ENCODE measurements at regions not wholly inside any gene's neighbourhood (a gene's known extent, or its start where the extent isn't known, plus 50 kb on each side); places are given as distances from the start of the nearest gene placed in this dataset.
"Not testable (repeated sequence)": the region's sequence is repeated elsewhere in the genome, so short reads cannot be mapped to it uniquely, and the experiment has no call there.

- DNase-seq = no peak
These were observed 181.9 kb downstream of the HDGFL1 start for GRCh38 chr6:22751223-22751622.

DNA sequence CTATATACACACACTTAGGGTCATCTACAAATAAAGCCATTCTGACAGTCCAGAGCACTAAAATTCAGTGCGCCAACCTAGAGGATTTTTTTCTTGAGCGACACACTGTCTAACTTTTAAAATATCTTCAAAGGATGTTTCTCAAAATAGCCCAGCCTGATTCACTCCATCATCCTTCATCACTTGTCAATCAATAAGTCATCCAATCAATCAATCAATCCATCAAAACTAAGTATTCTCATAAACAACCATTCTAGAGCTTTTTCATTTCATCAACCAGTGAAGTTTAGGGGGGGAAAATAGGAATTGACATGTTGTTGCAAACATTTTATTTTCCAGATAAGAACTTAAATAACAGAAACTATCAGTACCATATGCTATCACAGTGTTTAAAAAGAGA is 183.2 kb downstream of the HDGFL1 start:
- no peak for DNase-seq

GRCh38 chr6:22754061-22754460 is 184.7 kb downstream of the HDGFL1 start:
- DNase-seq = no peak

DNA sequence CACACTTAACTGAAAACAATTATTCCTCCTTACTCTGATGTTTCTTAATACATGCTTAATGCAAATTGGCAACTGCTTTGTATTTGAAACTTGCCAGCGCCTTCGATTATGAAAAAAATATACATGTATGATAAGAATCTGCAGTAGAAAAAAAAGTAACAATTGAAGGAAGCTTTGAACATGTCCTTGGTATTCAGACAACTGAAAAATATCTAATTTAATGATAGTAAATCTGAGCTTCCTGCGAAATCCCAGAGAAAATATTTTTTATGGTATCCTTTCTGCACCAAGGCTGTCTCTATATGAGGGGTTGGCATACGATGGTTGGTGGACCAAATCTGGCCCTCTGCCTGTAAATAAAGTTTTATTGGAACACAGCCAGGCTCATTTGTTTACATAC is 186.2 kb downstream of the HDGFL1 start:
- DNase-seq = no peak

DNA sequence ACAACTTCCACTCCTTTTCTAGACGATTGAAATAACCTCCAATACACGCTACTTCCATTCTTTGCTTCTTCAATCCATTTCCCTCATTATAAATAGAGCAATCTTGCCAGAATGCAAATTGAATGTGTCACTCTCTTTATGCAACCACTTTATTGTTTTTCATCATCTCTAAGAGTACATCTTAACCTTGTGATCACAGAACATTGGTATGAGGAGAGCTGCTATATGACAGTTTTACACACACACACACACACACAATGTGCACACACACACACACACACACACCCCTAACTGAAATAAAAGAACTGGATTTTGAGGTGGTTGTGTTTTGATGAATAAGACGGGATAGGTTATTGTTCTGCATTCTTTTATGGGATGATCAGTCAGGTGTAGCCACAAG is 187.0 kb downstream of the HDGFL1 start:
- DNase-seq = no peak

GRCh38 chr6:22764496-22764895 is 195.1 kb downstream of the HDGFL1 start:
- no peak for DNase-seq

DNA sequence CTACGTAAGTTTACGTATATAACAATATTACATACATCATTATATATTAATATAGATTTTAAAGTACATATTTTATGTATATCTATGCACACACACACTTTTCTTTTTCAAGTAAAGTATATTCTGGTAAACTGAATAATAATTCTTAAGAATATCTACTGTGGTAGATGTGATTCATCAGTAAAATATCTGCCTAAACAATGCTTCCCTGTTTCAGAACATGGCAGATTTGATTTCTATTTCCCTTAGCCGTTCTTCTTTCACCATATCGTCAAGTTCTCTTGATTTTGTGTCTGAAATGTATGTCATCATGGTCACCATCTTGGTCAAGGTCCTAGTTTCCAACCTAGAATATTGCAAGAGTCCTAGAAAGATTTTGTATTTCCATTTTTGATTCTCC is 195.6 kb downstream of the HDGFL1 start:
- no peak for DNase-seq

DNA sequence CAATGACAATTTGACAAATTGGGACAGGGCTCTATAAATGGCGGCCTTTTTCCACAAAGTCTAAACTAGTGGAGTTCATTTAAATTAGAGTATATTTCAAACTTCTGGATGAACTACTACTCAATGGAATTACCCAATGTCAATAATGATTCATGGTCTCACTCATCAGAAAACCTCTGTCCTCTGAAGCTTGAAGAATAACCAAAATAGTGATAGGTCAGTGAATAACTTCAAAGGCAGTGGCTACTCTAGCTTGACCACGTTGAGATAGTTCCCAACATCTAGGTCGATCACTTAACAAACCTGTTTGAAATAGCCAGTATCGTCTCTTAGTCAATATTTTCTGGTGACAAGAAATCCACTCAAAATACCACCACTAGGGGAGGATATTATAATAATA is 197.6 kb downstream of the HDGFL1 start:
- no peak for DNase-seq

DNA sequence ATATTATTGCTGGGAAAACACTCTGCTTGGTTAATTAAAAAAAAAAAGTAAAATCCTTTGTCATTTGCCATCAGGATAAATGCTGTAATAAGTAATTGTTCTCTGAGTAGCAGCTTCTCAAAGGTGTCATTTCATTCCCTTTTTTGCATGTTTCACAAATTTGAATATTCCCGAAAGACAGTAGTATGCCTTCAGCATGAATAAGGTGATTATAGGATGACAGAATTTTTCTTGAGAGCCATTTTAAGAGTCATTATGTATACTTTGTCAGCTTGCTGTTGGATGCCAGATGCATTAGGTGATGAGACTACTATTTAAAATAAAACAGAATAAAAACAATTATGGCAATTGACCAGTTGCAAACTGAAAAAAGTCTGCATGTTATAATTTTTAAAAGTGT is 200.7 kb downstream of the HDGFL1 start:
- no peak for DNase-seq

DNA sequence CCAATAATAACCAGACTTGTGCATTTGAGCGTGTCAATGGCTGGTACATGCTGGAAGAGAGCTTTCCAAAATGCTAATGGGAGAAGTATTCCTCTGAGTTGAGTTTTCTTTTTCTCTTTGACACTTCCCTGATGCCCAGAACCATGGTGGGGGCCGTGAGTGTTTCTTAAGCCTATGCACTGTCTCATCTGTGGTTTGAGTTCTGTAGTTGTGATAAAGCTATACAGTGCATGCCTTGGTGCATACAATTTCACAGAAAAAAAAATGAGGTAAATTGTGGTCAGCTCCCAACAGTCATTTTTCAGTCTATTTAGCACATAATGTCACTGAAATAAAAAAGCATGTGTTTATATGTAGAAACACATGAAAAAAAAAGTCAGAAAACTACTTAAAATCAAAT is 204.8 kb downstream of the HDGFL1 start:
- DNase-seq = no peak

DNA sequence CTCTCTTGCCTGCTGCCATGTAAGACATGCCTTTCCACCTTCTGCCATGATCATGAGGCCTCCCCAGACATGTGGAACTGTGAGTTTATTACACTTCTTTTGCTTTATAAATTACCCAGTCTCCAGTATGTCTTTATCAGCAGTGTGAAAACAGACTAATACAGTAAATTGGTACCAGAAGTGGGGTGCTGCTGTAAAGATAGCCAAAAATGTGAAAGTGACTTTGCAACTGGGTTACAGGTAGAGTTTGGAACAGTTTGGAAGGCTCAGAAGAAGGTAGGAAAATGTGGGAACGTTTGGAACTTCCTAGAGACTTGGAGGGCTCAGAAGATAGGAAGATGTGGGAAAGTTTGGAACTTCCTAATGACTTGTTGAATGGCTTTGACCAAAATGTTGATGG is 209.1 kb downstream of the HDGFL1 start:
- not testable (repeated sequence) for DNase-seq

- no peak for DNase-seq
These were observed 209.7 kb downstream of the HDGFL1 start for GRCh38 chr6:22779062-22779461.

DNA sequence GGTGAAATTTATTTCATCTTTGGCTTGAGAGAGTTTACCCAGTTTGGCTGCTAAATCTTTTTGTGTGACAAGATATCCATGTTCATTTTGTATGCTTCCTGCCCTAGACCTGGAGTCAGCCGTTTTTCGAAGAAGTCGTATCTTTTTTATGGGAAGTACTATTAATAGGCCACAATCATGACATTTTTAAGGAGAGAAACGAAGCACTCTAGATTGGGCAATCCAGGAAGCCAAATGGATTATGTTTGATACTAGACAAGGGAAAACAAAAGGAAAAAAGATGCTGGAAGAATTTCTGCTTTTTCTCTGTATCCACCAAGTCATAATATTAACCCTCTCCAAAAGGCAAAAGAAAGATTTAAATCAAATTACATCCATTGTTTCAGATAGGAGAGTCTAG is 214.6 kb downstream of the HDGFL1 start:
- no peak for DNase-seq

DNA sequence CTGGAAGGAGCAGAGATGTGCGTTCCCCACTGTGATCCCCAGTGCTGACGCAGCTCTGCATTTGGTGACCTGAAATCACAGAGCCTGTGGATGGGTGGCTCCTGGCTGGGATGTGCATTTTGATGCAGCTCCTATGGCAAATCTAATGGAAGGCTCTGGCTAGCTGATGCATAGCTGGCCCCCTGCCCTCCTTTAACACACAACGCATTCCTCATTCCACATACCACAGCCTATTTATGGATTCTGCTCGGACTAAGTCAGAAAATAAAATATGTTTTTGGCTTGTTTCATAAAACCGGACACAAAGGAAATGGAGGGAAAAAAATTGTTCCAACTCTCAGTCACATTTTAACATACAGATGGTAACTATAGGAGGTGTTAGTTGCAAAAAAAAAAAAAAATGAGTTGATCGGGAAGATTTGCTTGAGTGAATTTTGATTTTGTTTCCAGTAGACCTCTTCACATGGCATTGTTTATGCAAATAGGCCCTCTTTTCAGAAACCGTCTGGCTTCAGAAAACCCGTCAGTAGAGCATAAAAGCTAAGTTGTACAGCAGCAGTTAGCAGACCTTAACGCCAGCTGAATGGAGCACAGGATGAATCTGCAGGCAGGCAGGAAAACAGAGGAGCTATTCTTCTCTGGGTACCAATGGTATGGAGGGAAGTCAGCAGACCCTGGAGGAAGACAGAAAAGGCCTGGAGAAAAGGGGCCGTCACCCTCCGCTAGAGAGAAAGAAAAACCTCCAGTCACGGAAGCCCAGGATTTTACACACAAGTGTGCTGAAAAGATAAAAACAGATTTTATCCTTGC is 215.4 kb downstream of the HDGFL1 start:
- DNase-seq = no peak

DNA sequence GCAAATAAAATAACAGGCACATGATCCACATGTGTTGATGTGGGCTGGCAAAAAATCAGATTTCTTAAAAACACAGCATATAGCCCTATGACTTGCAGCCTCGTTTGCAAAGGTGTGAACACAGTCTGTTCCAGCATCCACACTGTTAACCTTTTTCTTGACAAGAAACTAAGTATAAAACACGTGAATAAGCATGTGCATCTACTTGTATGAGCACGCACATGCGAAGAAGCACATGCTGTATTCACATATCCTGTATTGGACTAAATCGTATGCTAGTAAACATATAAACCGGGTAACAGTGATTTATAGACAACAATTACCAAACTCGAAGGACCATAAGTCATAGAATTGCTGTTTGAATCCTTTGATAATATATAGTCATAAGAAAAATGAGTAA is 218.7 kb downstream of the HDGFL1 start:
- DNase-seq = no peak

GRCh38 chr6:22789315-22789714 is 219.9 kb downstream of the HDGFL1 start:
- DNase-seq = no peak

DNA sequence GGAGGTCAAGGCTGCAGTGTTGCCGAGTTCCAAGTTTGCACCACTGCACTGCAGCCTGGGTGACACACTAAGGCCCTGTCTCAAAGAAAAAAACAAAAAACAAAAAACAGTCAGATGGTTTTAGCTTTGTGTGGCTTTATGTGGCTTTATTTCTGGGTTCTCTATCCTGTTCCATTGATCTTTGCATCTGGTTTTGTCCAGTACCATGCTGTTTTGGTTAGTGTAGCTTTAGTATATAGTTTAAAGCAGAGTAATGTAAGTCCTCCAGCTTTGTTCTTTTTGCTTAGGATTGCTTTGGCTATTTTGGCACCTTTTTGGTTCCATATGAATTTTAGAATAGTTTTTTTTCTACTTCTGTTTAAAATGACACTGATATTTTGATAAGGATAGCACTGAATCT is 225.5 kb downstream of the HDGFL1 start:
- DNase-seq = no peak

DNA sequence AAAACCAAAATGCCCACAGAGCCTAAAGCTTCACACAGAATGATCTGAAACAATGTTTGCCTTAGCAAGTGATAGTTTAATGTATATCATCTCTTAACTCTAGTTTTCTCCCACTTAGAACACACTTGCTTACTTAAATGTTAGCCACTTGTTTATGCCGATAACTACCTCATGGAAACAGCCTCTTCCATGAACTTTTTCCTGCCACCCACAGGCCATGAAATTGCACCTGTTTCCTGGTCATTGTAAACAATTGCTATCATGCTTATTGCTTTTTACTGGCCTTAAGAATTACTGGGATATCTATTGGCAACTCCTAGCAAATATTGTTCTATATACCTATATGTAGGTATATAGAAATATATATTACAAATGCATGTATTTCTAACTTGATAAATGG is 231.1 kb downstream of the HDGFL1 start:
- no peak for DNase-seq

- DNase-seq = no peak
These were observed 232.5 kb downstream of the HDGFL1 start for GRCh38 chr6:22801831-22802230.

- DNase-seq = no peak
These were observed 235.4 kb downstream of the HDGFL1 start for GRCh38 chr6:22804620-22805261.

GRCh38 chr6:22807261-22807660 is 237.9 kb downstream of the HDGFL1 start:
- no peak for DNase-seq

GRCh38 chr6:22807818-22808217 is 238.5 kb downstream of the HDGFL1 start:
- DNase-seq = no peak

GRCh38 chr6:22808466-22808865 is 239.1 kb downstream of the HDGFL1 start:
- DNase-seq = no peak

DNA sequence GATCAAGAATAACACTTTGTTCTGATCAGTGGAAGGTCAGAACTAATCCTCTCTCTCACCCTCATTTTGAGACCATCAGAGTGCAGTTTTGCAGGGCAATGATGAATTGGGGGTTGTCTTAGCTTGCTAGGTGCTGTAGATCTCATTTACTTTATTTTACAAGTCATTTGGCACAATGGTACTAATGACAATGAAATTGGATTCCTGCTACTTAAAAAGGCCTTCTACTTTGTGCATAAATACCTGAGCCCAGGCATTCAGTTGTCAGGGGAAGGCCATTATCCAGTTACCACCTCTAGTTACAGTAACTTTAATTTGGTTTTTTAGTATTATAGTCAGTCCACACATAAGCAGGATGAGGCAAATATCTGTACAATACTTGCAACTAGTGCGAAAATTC is 240.0 kb downstream of the HDGFL1 start:
- DNase-seq = no peak

- DNase-seq = no peak
These were observed 249.8 kb downstream of the HDGFL1 start for GRCh38 chr6:22819209-22819608.
